Stimulated activated CD8-positive, alpha-beta memory T cell treated with anti-CD3 and anti-CD28 coated beads, Interleukin-2, amount 100 ng/mL, for 48 hours (primary cell): ENCODE measurements at regions not wholly inside any gene's neighbourhood (a gene's known extent, or its start where the extent isn't known, plus 50 kb on each side); places are given as distances from the start of the nearest gene placed in this dataset.

Source experiments
- DNase-seq, 2 donors: peaks; one replicate each; pipeline ENCODE4 v3.0.0-alpha.2; 2020; ENCODE audit warnings: low read depth in 2 of 2

DNA sequence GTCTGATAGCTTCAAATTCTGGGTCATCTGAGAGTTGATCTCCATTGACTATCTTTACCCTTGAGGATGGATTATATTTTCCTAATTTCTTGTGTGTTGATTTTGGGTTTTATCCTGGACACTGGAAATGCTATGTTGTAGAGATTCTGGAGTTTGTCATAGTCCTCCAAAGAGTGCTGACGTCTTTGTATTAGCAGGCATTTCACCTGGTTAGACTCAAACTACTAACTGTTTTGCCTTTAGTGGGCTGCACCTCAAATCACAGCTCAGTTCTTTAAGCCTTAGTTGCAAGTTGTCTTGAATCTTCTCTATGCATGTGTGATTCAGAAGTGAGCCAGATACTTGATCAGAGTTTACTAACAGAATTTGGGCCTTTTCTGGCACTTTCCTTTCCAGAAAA, 264.3 kb downstream of the RPS24 start:
- DNase-seq: no peak

DNA sequence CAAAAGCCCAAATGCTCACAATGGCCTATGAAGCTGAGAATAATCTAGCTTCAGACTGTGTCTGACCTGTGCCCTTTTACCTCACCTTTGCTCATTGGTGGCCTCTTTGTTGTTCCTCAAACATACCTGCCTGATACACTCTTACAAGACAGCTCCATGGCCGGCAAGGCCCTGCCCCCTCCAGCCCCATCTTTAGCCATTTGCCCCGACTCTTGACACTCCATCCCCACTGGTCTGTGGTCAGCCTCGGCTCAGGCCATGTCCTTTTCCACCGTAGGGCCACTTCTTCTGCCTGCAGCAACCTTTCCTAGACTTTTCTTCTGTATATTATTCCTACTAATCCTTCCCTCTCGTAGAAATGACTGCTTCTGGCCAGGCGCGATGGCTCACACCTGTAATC, 265.2 kb downstream of the RPS24 start:
- no peak for DNase-seq

- DNase-seq: no peak
Observed at GRCh38 chr10:78299851-78300468, 266.3 kb downstream of the RPS24 start.

GRCh38 chr10:78300526-78300925, 266.9 kb downstream of the RPS24 start:
- DNase-seq: no peak

GRCh38 chr10:78301481-78301880, 267.8 kb downstream of the RPS24 start:
- no peak for DNase-seq

GRCh38 chr10:78301891-78302738, 268.5 kb downstream of the RPS24 start:
- DNase-seq: no peak

GRCh38 chr10:78302739-78302988, 269.0 kb downstream of the RPS24 start:
- DNase-seq: peak in 1 of 2 donors; percentile 4

DNA sequence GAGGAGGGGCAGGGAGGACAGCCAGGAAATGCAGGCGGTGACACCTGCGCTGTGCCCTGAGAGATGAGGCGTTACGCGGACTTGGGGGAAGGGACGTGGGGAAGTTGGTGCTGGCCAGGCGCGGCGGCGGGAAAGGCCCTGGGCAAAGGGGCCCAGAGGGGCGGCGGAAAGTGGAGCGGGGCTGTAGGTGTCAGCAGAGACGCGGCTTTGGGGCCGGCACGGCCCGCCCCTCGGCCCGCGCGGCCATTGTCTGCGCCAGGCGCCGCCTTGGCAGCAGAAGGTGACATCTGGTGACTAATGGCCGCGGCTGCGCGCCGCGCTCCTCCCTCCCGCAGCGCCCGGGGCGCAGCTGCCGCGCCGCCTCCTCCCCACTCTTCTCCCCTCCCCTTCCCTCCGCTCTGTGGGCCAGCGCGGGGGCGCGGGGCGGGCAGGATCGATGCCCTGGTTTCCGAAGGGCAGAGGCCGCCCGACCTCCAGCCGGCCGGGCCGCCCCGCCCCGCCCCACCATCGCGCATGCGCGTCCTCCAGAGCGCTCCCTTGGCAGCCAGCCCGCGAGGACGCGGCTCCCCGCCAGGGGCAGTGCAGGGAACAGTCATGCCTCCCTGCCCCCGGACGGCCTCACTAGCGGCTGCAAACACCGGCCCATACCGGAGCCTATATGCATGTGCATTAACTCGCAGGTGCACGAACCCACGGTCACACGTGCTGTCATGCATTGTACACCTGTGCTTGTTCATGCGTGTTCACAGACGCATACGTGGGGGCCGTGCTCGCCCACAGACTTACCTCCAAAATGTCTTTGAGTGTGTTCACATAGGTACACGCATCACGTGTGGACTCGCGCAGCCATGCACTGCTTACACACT, 269.6 kb downstream of the RPS24 start:
- peak; percentile 93 to 96 for DNase-seq

GRCh38 chr10:78304091-78305045, 270.7 kb downstream of the RPS24 start:
- no peak for DNase-seq

DNA sequence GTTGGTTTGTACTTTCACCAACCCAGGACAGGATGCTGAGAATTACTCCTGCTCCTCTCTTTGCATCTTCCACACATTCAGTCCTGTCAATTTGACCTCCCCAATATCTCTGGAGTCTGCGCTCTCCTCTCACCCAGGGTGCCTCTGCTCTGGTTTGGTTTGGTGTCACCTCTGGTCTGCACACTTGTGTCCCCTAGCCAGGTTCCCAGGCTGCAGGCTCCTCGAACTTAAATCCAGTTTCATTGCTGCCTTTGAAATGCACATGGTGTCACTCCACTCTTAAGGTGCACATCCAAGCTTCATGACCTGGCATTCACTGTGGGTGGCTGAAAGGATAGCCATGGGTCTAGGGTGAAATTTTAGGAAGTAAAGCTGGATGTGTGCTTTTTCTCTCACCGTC, 271.6 kb downstream of the RPS24 start:
- DNase-seq: no peak

DNA sequence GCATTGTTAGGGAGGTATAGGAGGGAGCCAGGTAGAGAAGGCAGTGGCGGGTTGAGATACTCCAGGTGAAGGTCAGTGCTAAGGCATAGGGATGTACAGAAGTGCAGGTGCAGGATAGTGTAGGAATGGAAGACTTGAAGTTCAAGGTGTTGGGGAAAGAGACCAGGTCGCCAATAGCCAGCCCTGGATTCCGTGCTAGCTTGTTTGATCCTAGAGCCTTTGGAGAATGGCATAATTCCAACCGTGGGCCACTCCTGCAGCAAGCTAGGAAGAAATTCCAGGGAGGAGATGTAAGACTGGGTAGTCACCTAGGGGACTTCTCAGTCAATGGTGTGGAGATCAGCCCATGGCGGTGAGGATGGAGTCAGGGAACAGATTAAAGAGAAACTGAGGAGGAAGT, 272.7 kb downstream of the RPS24 start:
- DNase-seq: no peak

DNA sequence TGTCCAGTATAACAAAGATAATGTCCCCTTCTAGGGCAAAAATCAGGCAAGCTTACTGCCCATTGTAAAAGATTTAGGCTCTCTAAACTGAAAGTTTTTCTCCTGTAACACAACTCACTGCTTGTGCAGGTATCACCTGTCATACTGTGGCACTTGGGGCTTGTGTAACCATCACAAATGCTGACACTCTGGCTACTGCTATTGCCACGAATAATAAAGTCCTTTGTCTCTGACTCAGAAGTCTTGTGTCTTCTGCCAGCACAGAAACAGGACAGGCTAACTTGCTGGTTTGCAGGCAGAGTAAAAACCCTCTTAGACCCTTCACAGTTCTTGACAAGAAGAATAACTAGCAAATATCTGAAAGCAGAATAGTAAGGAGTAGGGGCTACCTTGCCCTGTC, 273.9 kb downstream of the RPS24 start:
- no peak for DNase-seq

GRCh38 chr10:78309536-78310237, 276.0 kb downstream of the RPS24 start:
- DNase-seq: no peak

- DNase-seq: no peak
Observed at GRCh38 chr10:78310481-78311080, 276.9 kb downstream of the RPS24 start.

GRCh38 chr10:78312197-78313047, 278.8 kb downstream of the RPS24 start:
- no peak for DNase-seq

DNA sequence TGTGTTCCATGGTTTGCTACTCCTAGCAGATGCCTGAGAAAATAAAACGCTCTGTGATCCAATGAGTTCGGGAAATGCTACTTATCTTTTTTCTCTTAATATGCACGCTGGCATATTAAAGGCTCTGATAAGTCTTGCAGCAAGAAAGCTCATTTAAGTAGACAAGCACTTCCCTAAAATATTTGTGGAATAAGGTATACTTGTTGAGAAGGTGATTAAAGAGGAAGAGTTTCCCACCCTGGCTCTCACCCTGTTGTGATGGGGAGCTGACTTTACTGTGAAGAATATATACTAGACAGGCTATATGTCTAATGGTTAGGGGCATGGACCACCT, 279.4 kb downstream of the RPS24 start:
- DNase-seq: no peak

- DNase-seq: no peak
Observed at GRCh38 chr10:78313636-78314035, 280.0 kb downstream of the RPS24 start.

DNA sequence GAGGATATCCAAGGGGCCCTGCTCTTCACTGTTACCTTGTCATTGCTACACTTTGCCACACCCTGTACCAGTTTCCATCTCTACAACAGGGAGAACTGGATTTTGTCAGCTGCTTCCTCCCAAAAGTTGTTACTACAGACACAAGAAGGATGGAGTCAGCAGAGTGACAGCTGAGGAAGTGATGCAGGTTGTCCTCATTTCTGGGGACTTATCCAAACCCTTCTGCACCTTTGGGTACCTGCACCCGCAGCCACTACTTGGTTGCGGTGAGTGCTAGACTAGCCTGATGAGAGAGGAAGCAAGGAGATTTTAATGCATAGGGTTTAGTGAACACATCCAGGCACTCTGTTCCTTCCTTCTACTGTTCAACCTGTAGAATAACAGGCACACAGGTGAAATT, 281.0 kb downstream of the RPS24 start:
- no peak for DNase-seq

DNA sequence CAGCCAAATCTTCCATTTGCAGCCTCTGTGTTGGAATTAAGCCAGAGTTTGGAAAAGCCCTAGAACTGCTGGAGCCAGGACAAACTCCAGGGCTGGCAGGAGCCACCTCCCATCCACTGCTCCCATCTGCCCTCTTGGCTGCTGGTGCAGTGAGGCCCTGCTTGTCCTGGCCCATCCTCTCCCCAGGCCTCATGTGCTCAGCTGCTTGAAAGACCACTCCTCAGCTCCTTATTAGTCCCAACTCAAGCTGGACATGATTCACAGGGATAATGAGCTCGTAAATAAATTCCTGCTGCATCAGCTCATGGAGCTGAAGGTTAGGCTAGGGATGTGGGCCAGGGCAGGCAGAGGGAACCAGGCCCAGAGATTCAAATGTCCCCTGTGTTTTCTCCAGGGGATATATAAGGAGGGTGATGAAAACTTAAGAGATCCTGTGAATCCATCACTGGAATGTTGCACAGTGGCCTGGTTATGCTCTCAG, 282.8 kb downstream of the RPS24 start:
- DNase-seq: no peak

GRCh38 chr10:78318305-78318704, 284.6 kb downstream of the RPS24 start:
- DNase-seq: no peak
